ENCODE measurements at regions not wholly inside any gene's neighbourhood (a gene's known extent, or its start where the extent isn't known, plus 50 kb on each side); places are given as distances from the start of the nearest gene placed in this dataset.

DNA sequence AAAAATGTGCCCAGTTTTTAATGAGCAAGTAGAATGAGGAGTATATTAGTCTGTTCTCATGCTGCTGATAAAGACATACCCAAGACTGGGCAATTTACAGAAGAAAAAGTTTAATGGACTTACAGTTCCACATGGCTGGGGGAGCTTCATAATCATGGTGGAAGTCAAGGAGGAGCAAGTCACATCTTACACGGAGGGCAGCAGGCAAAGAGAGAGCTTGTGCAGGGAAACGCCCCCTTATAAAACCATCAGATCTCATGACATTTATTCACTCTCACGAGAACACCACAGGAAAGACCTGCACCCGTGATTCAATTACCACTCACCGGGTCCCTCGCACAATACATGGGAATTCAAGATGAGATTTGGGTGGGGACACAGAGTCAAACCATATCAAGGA is 111.7 kb upstream of the CNTN6 start:
- no peak for DNase-seq
- no peak for ATAC-seq
- intact Hi-C loops (cut with DNase I, micrococcal nuclease), result no loop called here

DNA sequence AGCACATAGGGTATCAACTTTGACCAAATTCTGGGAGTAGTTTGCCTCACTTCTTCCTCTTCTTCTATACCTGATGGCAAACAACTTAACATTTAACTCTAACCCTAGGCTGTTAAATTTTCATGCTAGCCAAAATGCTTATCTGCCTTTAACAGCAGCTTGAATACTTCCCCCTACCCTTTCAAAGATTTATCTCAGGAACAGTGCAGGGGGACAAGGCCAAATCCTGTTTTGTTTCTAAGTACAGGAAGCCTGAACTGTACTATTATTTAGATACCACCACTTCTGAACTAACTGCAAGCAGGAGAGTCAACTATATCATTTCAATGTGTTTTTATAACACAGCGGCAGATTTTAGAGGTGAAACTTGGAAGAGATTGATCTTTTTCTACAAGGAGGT is 104.0 kb upstream of the CNTN6 start:
- DNase-seq (no peak), ATAC-seq (no peak)
- intact Hi-C loops (cut with DNase I, micrococcal nuclease), result no loop called here

DNA sequence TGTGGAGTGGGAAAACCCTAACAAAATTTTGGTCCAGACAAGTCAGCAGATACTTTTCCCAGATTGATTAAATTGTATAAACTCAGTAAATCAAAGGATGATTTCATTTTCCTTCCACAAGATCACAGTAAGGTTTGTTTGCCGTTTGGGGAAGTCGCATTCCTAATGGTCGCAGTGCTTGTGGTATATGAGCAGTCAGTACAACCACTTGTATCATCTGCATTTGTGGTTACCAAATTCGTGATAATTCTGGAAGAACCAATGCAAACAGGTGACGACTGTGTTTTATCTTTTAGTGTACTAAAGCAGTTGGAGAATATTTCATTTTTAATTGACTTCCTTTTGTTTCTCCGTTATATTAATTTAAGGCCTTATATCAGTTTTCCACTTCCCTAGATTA is 100.0 kb upstream of the CNTN6 start:
- intact Hi-C loops (cut with DNase I, micrococcal nuclease), result no loop called here
- DNase-seq (no peak), ATAC-seq (no peak)

DNA sequence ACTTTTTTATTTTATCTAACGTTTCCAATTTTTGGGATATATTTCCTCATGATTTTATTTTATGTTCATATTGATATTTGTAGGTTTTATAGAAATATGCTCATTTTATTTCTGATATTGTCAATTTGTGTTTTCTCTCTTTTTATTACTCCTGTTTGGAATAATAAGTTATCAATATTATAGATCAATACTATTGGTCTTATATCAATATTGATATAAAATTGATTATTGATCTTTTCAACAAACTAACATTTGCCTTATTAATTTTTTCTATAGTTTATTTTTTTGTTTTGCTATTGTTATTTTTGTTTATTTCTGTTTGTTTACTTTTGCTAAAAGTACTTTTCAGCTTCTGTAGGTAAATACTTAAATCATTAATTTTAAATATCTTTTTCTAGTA is 90.8 kb upstream of the CNTN6 start:
- ATAC-seq, result no peak
- intact Hi-C loops (cut with DNase I, micrococcal nuclease), result no loop called here
- no peak for DNase-seq

- intact Hi-C loops (cut with DNase I, micrococcal nuclease), result no loop called here
- no peak for ATAC-seq
- DNase-seq, result no peak
These were observed 85.0 kb upstream of the CNTN6 start for GRCh38 chr3:1007866-1008265.

- DNase-seq (no peak), ATAC-seq (no peak)
- intact Hi-C loops (cut with DNase I, micrococcal nuclease), result no loop called here
These were observed 82.6 kb upstream of the CNTN6 start for GRCh38 chr3:1010228-1010627.

- intact Hi-C loops (cut with DNase I, micrococcal nuclease), result no loop called here
- no peak for DNase-seq
- no peak for ATAC-seq
These were observed 77.0 kb upstream of the CNTN6 start for GRCh38 chr3:1015826-1016225.

GRCh38 chr3:1017870-1018269 is 75.0 kb upstream of the CNTN6 start:
- no peak for ATAC-seq
- intact Hi-C loops (cut with DNase I, micrococcal nuclease), result no loop called here
- DNase-seq, result no peak

DNA sequence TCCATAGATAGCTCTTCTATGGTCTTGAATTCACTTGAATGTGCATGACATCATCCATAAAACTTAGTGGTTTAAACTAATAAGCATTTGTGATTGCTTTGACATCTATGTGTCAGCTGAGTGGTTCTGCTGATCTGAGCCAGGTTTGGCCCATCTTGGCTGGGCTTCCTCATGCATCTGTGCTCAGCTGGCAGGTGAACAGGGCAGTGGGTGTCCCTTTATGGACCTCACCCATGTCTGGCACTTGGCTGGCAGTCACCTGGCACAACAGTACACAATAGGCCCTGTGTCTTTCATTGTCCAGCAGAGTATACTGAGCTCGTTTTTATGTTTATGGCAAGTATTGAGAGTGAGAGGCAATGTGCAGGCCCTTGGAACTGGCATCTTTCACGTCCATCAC is 73.7 kb upstream of the CNTN6 start:
- ATAC-seq (no peak), DNase-seq (no peak)
- intact Hi-C loops (cut with DNase I, micrococcal nuclease), result no loop called here

- no peak for ATAC-seq
- intact Hi-C loops (cut with DNase I, micrococcal nuclease), result no loop called here
- DNase-seq, result no peak
These were observed 66.4 kb upstream of the CNTN6 start for GRCh38 chr3:1026395-1026794.

DNA sequence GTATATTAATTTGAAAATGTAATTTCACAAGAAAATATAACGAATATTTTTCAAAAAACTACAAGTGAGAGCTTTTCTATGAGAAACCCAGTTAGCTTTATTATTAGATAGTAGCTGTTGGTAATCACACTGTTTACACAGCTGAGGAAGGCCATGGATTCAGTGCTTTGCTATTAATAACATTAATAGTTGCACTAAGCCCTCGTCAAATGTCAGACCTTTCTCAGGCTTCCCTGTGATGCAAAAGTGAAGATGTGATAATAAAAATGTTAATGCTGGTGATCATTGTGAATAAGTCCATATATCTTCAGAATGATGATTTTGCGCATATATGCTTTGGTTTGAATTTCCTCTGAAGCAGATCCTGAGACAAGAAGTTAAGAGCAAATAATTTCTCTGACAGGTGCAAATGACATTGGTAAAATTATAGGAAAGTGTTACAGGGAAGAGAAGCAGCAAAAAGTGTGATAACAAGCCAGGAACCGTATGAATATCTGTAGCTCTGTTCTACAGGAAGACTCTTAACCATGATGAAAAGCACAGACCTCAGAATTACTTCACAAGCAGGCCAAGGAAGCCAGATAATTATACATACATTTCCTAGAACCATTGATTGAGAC is 56.5 kb upstream of the CNTN6 start:
- no peak for DNase-seq
- intact Hi-C loops (cut with DNase I, micrococcal nuclease), result no loop called here
- no peak for ATAC-seq

DNA sequence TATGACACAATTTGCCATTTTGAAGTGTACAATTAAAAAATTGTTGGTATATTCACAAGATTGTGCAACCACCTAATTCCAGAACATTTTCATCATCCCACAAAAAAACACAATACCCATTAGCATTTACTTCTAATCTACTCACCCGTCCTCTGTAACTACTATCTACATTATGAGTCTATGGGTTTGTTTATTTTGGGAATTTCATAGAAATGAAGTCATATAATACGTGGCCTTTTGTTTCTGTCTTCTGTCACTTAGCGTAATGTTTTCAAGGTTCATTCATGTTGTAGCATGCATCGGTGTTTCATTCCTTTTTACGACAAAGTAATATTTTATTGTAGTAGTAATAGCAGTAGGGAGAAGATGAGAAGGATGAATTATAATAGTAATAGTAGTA is 55.2 kb upstream of the CNTN6 start:
- intact Hi-C loops (cut with DNase I, micrococcal nuclease), result no loop called here
- ATAC-seq (no peak), DNase-seq (no peak)
